PC-9 (cell line): ENCODE measurements at regions not wholly inside any gene's neighbourhood (a gene's known extent, or its start where the extent isn't known, plus 50 kb on each side); places are given as distances from the start of the nearest gene placed in this dataset.

Source experiments
- BruUV-seq: library from RNA; stranded (reverse); fragments of 400-500 nt; replicated peaks from 2 replicates; lab custom pipeline; 2021; lab: Mats Ljungman, UMichigan
- CTCF ChIA-PET: fragments of 300-600 bp; sonication (Branson Sonifier 250); formaldehyde crosslinking; loops from one replicate; lab custom pipeline; 2022; ENCODE audit warnings: antibody characterized with exemption; lab: Charles Lee
- POLR2A ChIA-PET: fragments of 300-600 bp; sonication (Branson Sonifier 250); formaldehyde crosslinking; loops from one replicate; lab custom pipeline; 2022; ENCODE audit warnings: antibody characterized with exemption; ENCODE audit not compliant: unreplicated experiment; lab: Charles Lee
- DNase-seq, 2 experiments: peaks; one replicate each; pipeline versions ENCODE4 v3.0.0 to v3.0.0-alpha.2; 2015 to 2022; ENCODE audit warnings: mixed read lengths in 1 of 2
- H2AFZ ChIP-seq: fragments of 200-600 bp; sonication (generic); 2 replicates; pipeline ENCODE4 v1.8.1; 2017; ENCODE audit warnings: antibody characterized with exemption
- H3F3A ChIP-seq: fragments of 200-600 bp; sonication (generic); 2 replicates; pipeline ENCODE4 v1.8.1; 2017; ENCODE audit warnings: antibody characterized with exemption, mild to moderate bottlenecking, low read depth; ENCODE audit not compliant: insufficient read depth
- H3K27ac ChIP-seq: fragments of 200-600 bp; sonication (generic); 2 replicates; pipeline ENCODE4 v1.6.1; 2016; ENCODE audit warnings: mixed run types
- H3K27me3 ChIP-seq: fragments of 200-600 bp; sonication (generic); 2 replicates; pipeline ENCODE4 v1.6.1; 2016; ENCODE audit warnings: low read depth, mixed run types; ENCODE audit not compliant: insufficient read depth
- H3K36me3 ChIP-seq: fragments of 200-600 bp; sonication (generic); 2 replicates; pipeline ENCODE4 v1.6.1; 2016; ENCODE audit warnings: low read depth, mixed run types
- H3K4me1 ChIP-seq: fragments of 200-600 bp; sonication (generic); replicated peaks from 2 replicates; pipeline ENCODE4 v1.6.1; 2016; ENCODE audit warnings: mixed run types; ENCODE audit not compliant: insufficient read depth
- H3K4me2 ChIP-seq: fragments of 200-600 bp; sonication (generic); 2 replicates; pipeline ENCODE4 v1.6.1; 2017; ENCODE audit warnings: mixed run types
- H3K4me3 ChIP-seq: fragments of 200-600 bp; sonication (generic); 2 replicates; pipeline ENCODE4 v1.6.1; 2016; ENCODE audit warnings: mixed run types
- H3K79me2 ChIP-seq: fragments of 200-600 bp; sonication (generic); 2 replicates; pipeline ENCODE4 v1.6.1; 2017; ENCODE audit warnings: low read depth, mixed run types
- H3K9me2 ChIP-seq: fragments of 200-600 bp; sonication (generic); 2 replicates; pipeline ENCODE4 v1.8.1; 2017; ENCODE audit warnings: mild to moderate bottlenecking; ENCODE audit not compliant: insufficient read depth
- H3K9me3 ChIP-seq: fragments of 200-600 bp; sonication (generic); 2 replicates; pipeline ENCODE4 v1.8.1; 2016; ENCODE audit warnings: low read depth; ENCODE audit not compliant: insufficient read depth
- H4K20me1 ChIP-seq: fragments of 200-600 bp; sonication (generic); 2 replicates; pipeline ENCODE4 v1.8.1; 2017; ENCODE audit not compliant: insufficient read depth
- EZH2 ChIP-seq: fragments of 200-600 bp; sonication (generic); IDR thresholded peaks from 2 replicates; pipeline ENCODE4 v1.8.0; 2017; ENCODE audit warnings: antibody characterized with exemption, low read depth
- intact Hi-C: fragments of 100-400 bp; cut with micrococcal nuclease; formaldehyde crosslinking; loops from one replicate; pipeline ENCODE4 v1.10.0; 2022; ENCODE audit not compliant: unreplicated experiment
- TF ChIP-seq, protein P1 (sequence below): fragments of 200-600 bp; sonication (generic); conservative IDR thresholded peaks from 2 replicates; pipeline ENCODE4 v1.6.1; 2017; ENCODE audit warnings: mixed run types, antibody characterized with exemption, mild to moderate bottlenecking, moderate library complexity

DNA sequence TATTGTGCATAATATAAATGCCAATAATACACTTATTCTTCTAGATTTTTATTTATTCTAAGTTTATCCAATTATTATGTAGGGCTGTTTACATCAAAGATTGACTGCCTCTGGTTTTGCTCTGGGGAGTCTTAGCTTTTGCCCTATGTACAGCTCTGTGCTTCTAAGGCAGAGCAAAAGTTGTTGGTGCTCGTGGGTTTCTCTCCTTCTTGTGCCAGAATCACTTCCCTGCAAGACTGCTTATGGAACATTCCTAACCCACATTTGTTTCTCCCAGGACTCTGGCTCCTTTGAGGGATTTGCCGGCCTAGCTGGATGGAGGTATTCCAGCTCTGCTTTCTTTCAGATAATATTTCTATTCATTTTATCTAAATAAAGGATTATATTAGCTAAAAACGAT is 849.1 kb downstream of the USP25 start:
- Histone ChIP-seq H3F3A (no peaks in the 10 kb centered on the region), H3K4me3 (no peak overlapping the region), H3K4me1 (no peaks in the 10 kb centered on the region), H3K79me2 (no peaks in the 10 kb centered on the region), H3K4me2 (no peak overlapping the region), H3K9me3 (no peaks in the 10 kb centered on the region), H3K9me2 (0 out of 2 replicates have a peak, but pooled peaks cover 3% of the 10 kb centered on the region), H3K27ac (no peak overlapping the region), H3K36me3 (no peaks in the 10 kb centered on the region), H3K27me3 (no peaks in the 10 kb centered on the region), H2AFZ (no peak overlapping the region), H4K20me1 (no peaks in the 10 kb centered on the region)
- BruUV-seq = no TSS peak
- ChIA-PET POLR2A (no interaction called here), CTCF (no interaction called here)
- TF ChIP-seq, protein P1, sequence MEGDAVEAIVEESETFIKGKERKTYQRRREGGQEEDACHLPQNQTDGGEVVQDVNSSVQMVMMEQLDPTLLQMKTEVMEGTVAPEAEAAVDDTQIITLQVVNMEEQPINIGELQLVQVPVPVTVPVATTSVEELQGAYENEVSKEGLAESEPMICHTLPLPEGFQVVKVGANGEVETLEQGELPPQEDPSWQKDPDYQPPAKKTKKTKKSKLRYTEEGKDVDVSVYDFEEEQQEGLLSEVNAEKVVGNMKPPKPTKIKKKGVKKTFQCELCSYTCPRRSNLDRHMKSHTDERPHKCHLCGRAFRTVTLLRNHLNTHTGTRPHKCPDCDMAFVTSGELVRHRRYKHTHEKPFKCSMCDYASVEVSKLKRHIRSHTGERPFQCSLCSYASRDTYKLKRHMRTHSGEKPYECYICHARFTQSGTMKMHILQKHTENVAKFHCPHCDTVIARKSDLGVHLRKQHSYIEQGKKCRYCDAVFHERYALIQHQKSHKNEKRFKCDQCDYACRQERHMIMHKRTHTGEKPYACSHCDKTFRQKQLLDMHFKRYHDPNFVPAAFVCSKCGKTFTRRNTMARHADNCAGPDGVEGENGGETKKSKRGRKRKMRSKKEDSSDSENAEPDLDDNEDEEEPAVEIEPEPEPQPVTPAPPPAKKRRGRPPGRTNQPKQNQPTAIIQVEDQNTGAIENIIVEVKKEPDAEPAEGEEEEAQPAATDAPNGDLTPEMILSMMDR = no peak
- TF ChIP-seq EZH2 = no peak
- intact Hi-C loops = no loop called here
- DNase-seq = no peak

DNA sequence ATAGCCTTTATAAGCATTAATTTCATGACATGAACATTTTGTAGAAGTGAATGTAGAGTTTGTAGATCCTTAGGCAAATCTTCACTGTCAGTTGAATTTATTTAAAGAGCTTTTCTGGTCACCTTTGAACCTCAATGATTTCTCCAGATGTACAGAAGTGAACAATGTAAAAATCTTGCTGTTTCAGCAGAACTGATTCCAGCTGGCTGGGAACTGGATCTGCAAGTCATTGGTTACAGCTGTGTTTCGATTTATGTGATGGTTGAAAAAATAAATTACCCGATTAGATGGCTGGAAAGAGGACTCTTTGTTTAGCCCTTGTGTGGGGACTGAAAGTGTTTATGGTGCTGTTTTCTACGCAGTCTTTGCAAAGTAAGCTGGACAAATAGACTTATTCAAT is 849.8 kb downstream of the USP25 start:
- no peak for DNase-seq
- Histone ChIP-seq H3K9me3 (no peaks in the 10 kb centered on the region), H3K4me1 (no peaks in the 10 kb centered on the region), H4K20me1 (no peaks in the 10 kb centered on the region), H3K79me2 (no peaks in the 10 kb centered on the region), H3K27me3 (no peaks in the 10 kb centered on the region), H3K9me2 (0 out of 2 replicates have a peak, but pooled peaks cover 3% of the 10 kb centered on the region), H3K27ac (no peak overlapping the region), H2AFZ (no peak overlapping the region), H3K36me3 (no peaks in the 10 kb centered on the region), H3F3A (no peaks in the 10 kb centered on the region), H3K4me2 (no peak overlapping the region), H3K4me3 (no peak overlapping the region)
- ChIA-PET CTCF (no interaction called here), POLR2A (no interaction called here)
- no peak for TF ChIP-seq EZH2
- TF ChIP-seq, protein P1 = no peak
- BruUV-seq = no TSS peak
- intact Hi-C loops = no loop called here

DNA sequence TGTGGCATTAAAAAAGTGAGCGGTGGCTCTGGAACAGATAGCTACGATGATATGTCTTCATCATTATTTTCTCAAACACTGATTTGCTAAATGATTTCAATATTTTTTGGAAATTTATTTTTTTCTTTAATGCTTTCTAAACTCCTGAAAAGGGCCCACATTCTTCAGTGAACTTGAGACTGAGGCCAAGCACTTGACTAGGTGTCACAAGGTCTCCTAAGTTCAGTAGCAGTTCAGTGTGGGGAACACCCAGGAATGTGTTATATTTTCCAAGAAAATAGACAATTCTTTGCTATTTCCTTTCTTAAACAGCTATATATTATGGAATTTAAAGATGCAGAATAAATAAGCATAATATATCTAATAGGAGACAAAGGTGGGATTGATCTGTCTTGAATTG is 850.9 kb downstream of the USP25 start:
- Histone ChIP-seq H2AFZ (no peak overlapping the region), H3K27ac (no peak overlapping the region), H3K4me3 (no peak overlapping the region), H3K27me3 (no peaks in the 10 kb centered on the region), H3K9me2 (0 out of 2 replicates have a peak, but pooled peaks cover 3% of the 10 kb centered on the region), H3K4me2 (no peak overlapping the region), H4K20me1 (no peaks in the 10 kb centered on the region), H3F3A (no peaks in the 10 kb centered on the region; the same call in 1 of the 2 replicates), H3K9me3 (no peaks in the 10 kb centered on the region), H3K4me1 (peaks cover 3% of the 10 kb centered on the region), H3K36me3 (no peaks in the 10 kb centered on the region), H3K79me2 (no peaks in the 10 kb centered on the region)
- BruUV-seq = no TSS peak
- ChIA-PET POLR2A (interaction anchor here (0.6 kb wide), 1 partner anchor 10 kb away, joined by 6 read pairs; no protein-coding TSS in a partner anchor), CTCF (no interaction called here)
- intact Hi-C loops = loop anchor here (10.0 kb wide), 2 partner anchors 234 to 464 kb away; no protein-coding TSS in a partner anchor
- TF ChIP-seq, protein P1 = no peak
- no peak for TF ChIP-seq EZH2
- no peak for DNase-seq
